GM18511 (cell line): ENCODE measurements at regions not wholly inside any gene's neighbourhood (a gene's known extent, or its start where the extent isn't known, plus 50 kb on each side); places are given as distances from the start of the nearest gene placed in this dataset.

Experiments
- ATAC-seq: cut with Tn5 transposase; IDR thresholded peaks from one replicate; pipeline ENCODE4 v1.9.1; 2021; ENCODE audit warnings: mild to moderate bottlenecking, moderate library complexity; ENCODE audit not compliant: unreplicated experiment

DNA sequence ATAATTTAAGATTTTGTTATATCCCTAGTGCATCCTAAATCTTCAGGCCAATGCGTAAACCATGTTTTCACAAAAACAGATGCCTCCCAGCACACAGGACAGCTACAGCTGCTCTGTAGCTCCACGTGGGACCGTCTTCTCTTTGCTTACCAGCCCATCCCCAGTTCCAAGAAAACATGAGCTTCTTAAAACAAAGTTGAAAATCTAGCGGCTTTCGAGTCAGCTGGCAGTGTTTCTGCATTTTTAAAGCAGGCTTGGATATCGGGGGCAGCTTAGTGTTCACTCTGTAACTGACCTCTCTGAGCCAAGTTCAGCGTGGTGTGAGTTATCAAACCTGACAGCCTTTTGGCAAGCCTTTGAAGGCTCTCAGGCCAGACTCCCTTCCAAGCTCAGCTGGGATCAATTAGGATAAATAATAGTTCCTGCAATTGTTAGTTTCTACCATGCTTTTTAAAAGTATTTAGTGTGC, 881.5 kb downstream of the LTN1 start:
- no peak for ATAC-seq

DNA sequence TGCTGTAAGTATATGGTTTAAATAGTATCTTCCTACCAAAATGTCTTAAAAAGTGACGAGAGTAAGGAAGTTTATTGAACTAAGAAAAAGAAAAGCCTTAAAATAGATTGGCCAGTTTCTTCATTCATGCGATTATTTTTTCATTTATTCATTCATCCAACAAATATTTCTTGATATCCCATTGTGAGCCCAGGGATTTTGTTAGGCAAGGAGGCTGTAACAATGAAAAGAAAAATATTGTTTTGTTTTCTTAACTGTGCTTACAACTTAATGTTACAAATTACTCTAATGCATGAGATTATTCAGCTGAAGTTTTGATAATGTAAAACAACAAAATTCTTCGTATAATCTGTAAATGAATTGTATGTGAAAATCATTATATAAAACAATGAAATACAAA, 882.0 kb downstream of the LTN1 start:
- no peak for ATAC-seq

DNA sequence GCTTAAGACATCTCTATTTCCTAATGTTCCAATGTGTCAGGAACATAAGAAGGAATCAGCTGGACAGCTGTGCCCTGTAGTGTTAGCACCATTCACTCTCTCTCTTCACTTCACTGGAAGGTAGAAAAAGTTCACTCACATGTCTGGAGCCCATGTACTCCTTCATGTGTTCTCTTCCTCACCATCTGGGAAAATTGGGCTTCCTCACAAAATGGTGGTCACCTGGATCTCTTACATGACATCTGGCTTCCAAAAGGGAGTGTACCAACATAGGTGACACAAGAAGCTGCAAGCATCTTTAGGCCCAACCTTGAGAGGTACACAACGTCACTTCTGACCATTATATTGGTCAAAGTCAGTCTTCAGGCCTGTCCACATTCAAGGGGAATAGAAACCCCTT, 882.6 kb downstream of the LTN1 start:
- no peak for ATAC-seq

DNA sequence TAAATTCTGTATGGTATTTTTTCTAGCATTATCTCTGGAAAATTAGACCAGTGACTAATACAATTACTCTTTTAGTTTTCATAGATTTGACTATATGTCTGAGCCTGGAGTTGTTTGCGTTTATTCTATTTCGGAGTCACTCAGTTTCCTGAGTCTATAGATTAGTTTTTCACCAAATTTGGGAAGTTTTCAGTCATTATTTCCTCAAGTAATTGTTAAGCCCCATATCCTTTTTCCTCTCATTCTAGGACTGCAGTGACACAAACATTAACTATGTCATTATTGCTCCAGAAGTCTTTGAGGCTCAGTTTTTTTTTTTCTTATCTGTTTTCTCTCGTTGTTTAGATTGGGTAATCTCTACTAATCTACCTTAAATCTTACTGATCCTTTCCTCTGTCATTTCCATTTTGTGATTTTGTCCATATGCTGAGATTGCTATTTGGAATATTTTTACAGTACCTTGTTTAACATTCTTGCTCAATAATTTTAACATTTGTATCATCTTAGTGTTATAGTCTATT, 886.2 kb downstream of the LTN1 start:
- no peak for ATAC-seq

- ATAC-seq = no peak
These were observed 888.3 kb downstream of the LTN1 start for GRCh38 chr21:28104346-28104745.

DNA sequence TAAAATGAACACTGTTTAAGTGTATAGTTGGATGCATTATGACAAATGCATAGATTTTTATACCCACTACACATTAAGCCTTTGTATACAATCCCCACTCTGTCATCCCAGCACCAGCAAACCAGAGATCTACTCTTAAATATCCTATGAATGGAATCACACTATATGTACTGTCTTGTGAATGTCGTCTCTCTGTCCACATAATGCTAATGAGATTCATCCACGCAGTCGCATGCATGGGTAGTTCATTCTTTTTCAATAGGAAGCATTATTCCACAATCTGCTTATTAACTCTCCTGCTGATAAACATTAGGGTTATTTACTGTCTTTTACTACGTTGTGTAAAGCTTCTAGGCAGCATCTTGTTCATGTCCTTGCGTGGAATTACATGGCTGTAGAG, 892.3 kb downstream of the LTN1 start:
- no peak for ATAC-seq

GRCh38 chr21:28099001-28099705, 893.5 kb downstream of the LTN1 start:
- ATAC-seq = no peak

- ATAC-seq = no peak
These were observed 901.2 kb downstream of the LTN1 start for GRCh38 chr21:28091466-28091865.

GRCh38 chr21:28090546-28090945, 902.1 kb downstream of the LTN1 start:
- no peak for ATAC-seq

- ATAC-seq = no peak
These were observed 902.9 kb downstream of the LTN1 start for GRCh38 chr21:28089599-28090441.

- ATAC-seq = no peak
These were observed 905.7 kb downstream of the LTN1 start for GRCh38 chr21:28086861-28087581.

GRCh38 chr21:28084951-28085350, 907.7 kb downstream of the LTN1 start:
- no peak for ATAC-seq

- ATAC-seq = no peak
These were observed 909.3 kb downstream of the LTN1 start for GRCh38 chr21:28083350-28083749.

DNA sequence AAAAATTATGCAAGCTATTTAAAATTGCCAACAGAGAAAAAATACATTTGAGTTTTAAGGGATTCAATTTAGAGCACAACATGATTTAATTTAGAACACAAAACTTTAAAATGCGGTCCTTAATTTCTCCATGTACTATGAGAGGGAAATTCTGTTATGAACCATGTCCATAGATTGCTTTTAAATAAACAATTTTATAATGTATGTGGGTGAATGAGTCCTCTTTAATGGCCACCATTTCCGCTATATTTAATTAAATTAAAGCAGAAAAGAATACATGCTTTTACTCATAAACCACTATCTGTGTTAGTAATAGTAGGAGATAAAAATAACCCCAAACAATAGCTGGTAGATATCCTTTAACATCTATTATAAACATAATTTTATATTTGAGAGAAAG, 914.6 kb downstream of the LTN1 start:
- no peak for ATAC-seq

DNA sequence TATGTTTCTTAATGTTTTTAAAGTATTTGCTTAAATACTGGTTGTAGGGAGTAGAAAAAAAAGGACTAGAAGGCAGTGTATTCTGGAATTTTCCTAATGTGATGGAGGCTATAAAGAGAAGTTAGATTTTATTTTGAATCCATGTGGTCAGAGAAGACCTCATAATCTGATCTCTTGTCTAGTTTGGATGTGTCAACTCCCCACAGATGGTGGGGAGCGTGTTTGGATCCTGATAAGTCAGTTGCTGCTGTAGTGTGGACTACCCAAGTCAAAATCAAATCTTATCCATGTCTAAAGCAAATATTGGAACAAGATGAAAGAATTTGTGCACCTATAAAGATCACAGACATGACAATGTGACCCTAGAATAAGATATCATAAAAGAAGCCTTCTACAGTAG, 918.0 kb downstream of the LTN1 start:
- ATAC-seq = no peak

- ATAC-seq = no peak
These were observed 920.1 kb downstream of the LTN1 start for GRCh38 chr21:28072601-28073000.

- no peak for ATAC-seq
These were observed 923.2 kb downstream of the LTN1 start for GRCh38 chr21:28069450-28069923.

GRCh38 chr21:28068455-28069358, 924.0 kb downstream of the LTN1 start:
- no peak for ATAC-seq

GRCh38 chr21:28066596-28067387, 925.9 kb downstream of the LTN1 start:
- no peak for ATAC-seq
